ENCODE measurements at regions not wholly inside any gene's neighbourhood (a gene's known extent, or its start where the extent isn't known, plus 50 kb on each side); places are given as distances from the start of the nearest gene placed in this dataset.

DNA sequence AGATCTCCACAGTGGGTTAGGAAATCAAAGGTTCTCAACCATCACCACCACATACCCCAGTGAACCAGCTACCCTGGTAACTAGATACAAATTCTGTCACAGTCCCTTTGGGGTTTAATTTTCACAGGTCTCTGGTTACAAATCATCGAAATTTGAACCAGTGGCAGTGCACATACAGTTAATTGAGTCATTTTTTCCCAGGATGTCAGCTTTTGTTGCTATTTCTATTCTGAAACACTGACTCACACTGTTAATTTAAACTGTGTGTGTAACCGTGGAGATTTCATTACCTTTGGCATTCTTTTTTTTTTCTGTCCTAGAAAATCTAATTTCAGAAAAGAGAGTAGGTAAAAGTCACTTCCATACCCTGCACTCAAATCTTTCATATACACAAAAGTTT, 511.5 kb downstream of the TOX3 start:
- TF ChIP-seq POLR2A (IDR thresholded peaks at IDR 0.05): no peak
- TF ChIP-seq POLR2AphosphoS5 (IDR thresholded peaks at IDR 0.05): no peak
- TF ChIP-seq, protein P1, sequence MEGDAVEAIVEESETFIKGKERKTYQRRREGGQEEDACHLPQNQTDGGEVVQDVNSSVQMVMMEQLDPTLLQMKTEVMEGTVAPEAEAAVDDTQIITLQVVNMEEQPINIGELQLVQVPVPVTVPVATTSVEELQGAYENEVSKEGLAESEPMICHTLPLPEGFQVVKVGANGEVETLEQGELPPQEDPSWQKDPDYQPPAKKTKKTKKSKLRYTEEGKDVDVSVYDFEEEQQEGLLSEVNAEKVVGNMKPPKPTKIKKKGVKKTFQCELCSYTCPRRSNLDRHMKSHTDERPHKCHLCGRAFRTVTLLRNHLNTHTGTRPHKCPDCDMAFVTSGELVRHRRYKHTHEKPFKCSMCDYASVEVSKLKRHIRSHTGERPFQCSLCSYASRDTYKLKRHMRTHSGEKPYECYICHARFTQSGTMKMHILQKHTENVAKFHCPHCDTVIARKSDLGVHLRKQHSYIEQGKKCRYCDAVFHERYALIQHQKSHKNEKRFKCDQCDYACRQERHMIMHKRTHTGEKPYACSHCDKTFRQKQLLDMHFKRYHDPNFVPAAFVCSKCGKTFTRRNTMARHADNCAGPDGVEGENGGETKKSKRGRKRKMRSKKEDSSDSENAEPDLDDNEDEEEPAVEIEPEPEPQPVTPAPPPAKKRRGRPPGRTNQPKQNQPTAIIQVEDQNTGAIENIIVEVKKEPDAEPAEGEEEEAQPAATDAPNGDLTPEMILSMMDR (IDR thresholded peaks at IDR 0.05): no peak
- no peak for TF ChIP-seq EP300 (IDR thresholded peaks at IDR 0.05; ENCODE audit: low read depth)

All from transverse colon (tissue), 4 donors.